Activated CD4-positive, CD25-positive, alpha-beta regulatory T cell treated with anti-CD3 and anti-CD28 coated beads, Interleukin-2, amount 50 U/mL, for 24 hours (primary cell): ENCODE measurements at regions not wholly inside any gene's neighbourhood (a gene's known extent, or its start where the extent isn't known, plus 50 kb on each side); places are given as distances from the start of the nearest gene placed in this dataset.
"Not testable (repeated sequence)": the region's sequence is repeated elsewhere in the genome, so short reads cannot be mapped to it uniquely, and the experiment has no call there.

Source experiments
- ATAC-seq, 2 donors: fragments of 150-1000 bp; cut with Tn5 transposase; one replicate each; pipeline ENCODE4 v1.10.0; 2021; ENCODE audit warnings: mild to moderate bottlenecking in 1 of 2, moderate library complexity in 1 of 2

GRCh38 chr10:2222631-2223030 is 485.3 kb upstream of the ADARB2 start:
- ATAC-seq = no peak

GRCh38 chr10:2214805-2215204 is 477.5 kb upstream of the ADARB2 start:
- no peak for ATAC-seq

- no peak for ATAC-seq
Measured at GRCh38 chr10:2214092-2214491, 476.8 kb upstream of the ADARB2 start.

- ATAC-seq = no peak
Measured at GRCh38 chr10:2212244-2212834, 475.0 kb upstream of the ADARB2 start.

- ATAC-seq = no peak
Measured at GRCh38 chr10:2210088-2210487, 472.8 kb upstream of the ADARB2 start.

GRCh38 chr10:2208106-2208505 is 470.8 kb upstream of the ADARB2 start:
- no peak for ATAC-seq

GRCh38 chr10:2207246-2207922 is 470.1 kb upstream of the ADARB2 start:
- no peak for ATAC-seq

- ATAC-seq = no peak
Measured at GRCh38 chr10:2205406-2205805, 468.1 kb upstream of the ADARB2 start.

- ATAC-seq = no peak
Measured at GRCh38 chr10:2202401-2202800, 465.1 kb upstream of the ADARB2 start.

- no peak for ATAC-seq
Measured at GRCh38 chr10:2201534-2202099, 464.3 kb upstream of the ADARB2 start.

GRCh38 chr10:2197663-2198062 is 460.3 kb upstream of the ADARB2 start:
- ATAC-seq = no peak

- ATAC-seq = no peak
Measured at GRCh38 chr10:2196272-2196671, 458.9 kb upstream of the ADARB2 start.

- ATAC-seq = not testable (repeated sequence)
Measured at GRCh38 chr10:2189356-2189755, 452.0 kb upstream of the ADARB2 start.

GRCh38 chr10:2188371-2188770 is 451.0 kb upstream of the ADARB2 start:
- ATAC-seq = no peak

- no peak for ATAC-seq
Measured at GRCh38 chr10:2173327-2173726, 436.0 kb upstream of the ADARB2 start.

- no peak for ATAC-seq
Measured at GRCh38 chr10:2165771-2166460, 428.6 kb upstream of the ADARB2 start.

GRCh38 chr10:2150288-2150687 is 413.0 kb upstream of the ADARB2 start:
- ATAC-seq = no peak

- ATAC-seq = no peak
Measured at GRCh38 chr10:2145926-2146478, 408.7 kb upstream of the ADARB2 start.

GRCh38 chr10:2145491-2145890 is 408.2 kb upstream of the ADARB2 start:
- no peak for ATAC-seq

- ATAC-seq = no peak
Measured at GRCh38 chr10:2144584-2144983, 407.3 kb upstream of the ADARB2 start.

- no peak for ATAC-seq
Measured at GRCh38 chr10:2143213-2143835, 406.0 kb upstream of the ADARB2 start.

- no peak for ATAC-seq
Measured at GRCh38 chr10:2139746-2140145, 402.4 kb upstream of the ADARB2 start.

GRCh38 chr10:2137549-2138174 is 400.3 kb upstream of the ADARB2 start:
- ATAC-seq = no peak
